ENCODE measurements at regions not wholly inside any gene's neighbourhood (a gene's known extent, or its start where the extent isn't known, plus 50 kb on each side); places are given as distances from the start of the nearest gene placed in this dataset.

- H3K36me3 ChIP-seq = no peaks in the 10 kb centered on the region
Observed at GRCh38 chr11:22567759-22568158, 57.9 kb downstream of the FANCF start.

GRCh38 chr11:22566293-22566692 is 59.3 kb downstream of the FANCF start:
- no peaks in the 10 kb centered on the region for H3K9me3 ChIP-seq
- H3K27me3 ChIP-seq = no peaks in the 10 kb centered on the region
- intact Hi-C loops (cut with DNase I; ENCODE audit: low total_unique reads) = no loop called here
- H3K27ac ChIP-seq = no peak overlapping the region
- TF ChIP-seq POLR2A (IDR thresholded peaks at IDR 0.05) = no peak
- no peak for TF ChIP-seq CTCF (IDR thresholded peaks at IDR 0.05)
- no peaks in the 10 kb centered on the region for H3K4me1 ChIP-seq
- no peak for DNase-seq
- no peak overlapping the region for H3K4me3 ChIP-seq
- no peaks in the 10 kb centered on the region for H3K36me3 ChIP-seq

More at GRCh38 chr11:22567759-22568158, 57.9 kb downstream of the FANCF start:
- TF ChIP-seq POLR2A (IDR thresholded peaks at IDR 0.05) = no peak
- TF ChIP-seq CTCF (IDR thresholded peaks at IDR 0.05) = no peak
- DNase-seq = no peak
- Histone ChIP-seq H3K27ac (no peak overlapping the region), H3K4me3 (no peak overlapping the region), H3K27me3 (no peaks in the 10 kb centered on the region), H3K9me3 (no peaks in the 10 kb centered on the region), H3K4me1 (no peaks in the 10 kb centered on the region)
- intact Hi-C loops (cut with DNase I; ENCODE audit: low total_unique reads) = no loop called here

DNA sequence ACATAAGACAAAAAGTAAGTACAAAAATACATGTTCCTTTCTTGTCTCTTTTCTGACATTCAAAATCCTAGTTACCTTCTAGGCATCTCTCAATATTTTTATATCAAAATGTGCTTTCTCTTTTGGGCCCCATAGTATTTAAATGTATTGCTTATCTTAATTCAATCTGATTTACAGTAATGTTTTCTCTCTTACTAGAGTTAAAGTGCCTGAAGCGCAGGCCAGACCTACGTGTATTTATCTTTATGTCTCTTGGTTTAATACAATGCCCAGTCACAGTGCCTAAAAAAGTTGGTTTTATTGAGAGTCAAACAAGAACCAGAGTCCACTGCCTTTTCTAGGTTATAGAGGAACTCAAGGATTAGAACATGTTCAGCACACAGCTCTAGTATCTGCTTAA is 64.3 kb downstream of the FANCF start:
- no peak overlapping the region for H3K4me3 ChIP-seq
- DNase-seq = no peak
- H3K9me3 ChIP-seq = no peaks in the 10 kb centered on the region
- H3K27me3 ChIP-seq = no peaks in the 10 kb centered on the region
- no peaks in the 10 kb centered on the region for H3K4me1 ChIP-seq
- intact Hi-C loops (cut with DNase I; ENCODE audit: low total_unique reads) = no loop called here
- no peak for TF ChIP-seq CTCF (IDR thresholded peaks at IDR 0.05)
- TF ChIP-seq POLR2A (IDR thresholded peaks at IDR 0.05) = no peak
- no peak overlapping the region for H3K27ac ChIP-seq
- H3K36me3 ChIP-seq = no peaks in the 10 kb centered on the region

DNA sequence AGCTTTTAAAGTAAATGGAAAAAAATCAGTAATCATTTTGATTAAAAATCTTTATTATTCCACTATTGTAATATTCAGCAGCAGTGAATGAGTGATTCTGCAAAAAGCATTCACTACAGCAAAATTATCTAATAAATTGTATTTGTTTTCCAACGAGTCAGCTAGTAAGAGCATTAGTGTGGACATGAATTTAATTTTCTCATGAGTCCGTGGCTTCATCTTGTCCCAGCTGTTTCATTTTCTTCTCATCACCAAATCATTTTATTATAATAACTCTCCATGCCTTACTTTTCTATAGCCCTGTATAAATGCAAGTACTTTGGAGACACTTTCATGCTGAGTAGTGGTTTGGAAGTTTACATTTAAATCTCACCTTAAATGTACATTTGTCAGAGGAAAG is 66.2 kb downstream of the FANCF start:
- Histone ChIP-seq H3K27ac (no peak overlapping the region), H3K27me3 (no peaks in the 10 kb centered on the region), H3K36me3 (no peaks in the 10 kb centered on the region), H3K9me3 (no peaks in the 10 kb centered on the region), H3K4me1 (no peaks in the 10 kb centered on the region), H3K4me3 (no peak overlapping the region)
- DNase-seq = no peak
- intact Hi-C loops (cut with DNase I; ENCODE audit: low total_unique reads) = no loop called here
- TF ChIP-seq POLR2A (IDR thresholded peaks at IDR 0.05) = no peak
- TF ChIP-seq CTCF (IDR thresholded peaks at IDR 0.05) = no peak

DNA sequence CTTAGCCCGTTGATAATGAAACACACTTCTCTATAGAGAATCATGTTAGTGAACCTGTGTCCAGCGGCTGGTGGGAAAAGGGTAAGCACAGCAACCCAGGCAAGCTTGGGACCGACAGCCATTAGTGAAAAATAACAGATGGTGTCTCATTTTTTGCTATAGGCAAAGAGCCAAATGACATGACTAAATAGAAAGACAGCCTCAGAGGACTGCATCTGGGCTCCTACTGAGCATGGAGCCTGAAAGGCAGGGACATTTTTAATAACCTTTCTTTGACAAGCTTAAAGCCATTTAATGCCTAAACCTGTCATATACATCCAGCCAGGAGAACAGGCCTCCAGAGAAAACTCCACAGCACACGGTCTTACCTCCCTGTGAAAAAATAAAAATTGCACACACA is 67.0 kb downstream of the FANCF start:
- TF ChIP-seq POLR2A (IDR thresholded peaks at IDR 0.05) (no peak), CTCF (IDR thresholded peaks at IDR 0.05) (no peak)
- no peak overlapping the region for H3K27ac ChIP-seq
- no peaks in the 10 kb centered on the region for H3K36me3 ChIP-seq
- DNase-seq = no peak
- intact Hi-C loops (cut with DNase I; ENCODE audit: low total_unique reads) = no loop called here
- no peaks in the 10 kb centered on the region for H3K9me3 ChIP-seq
- no peaks in the 10 kb centered on the region for H3K4me1 ChIP-seq
- no peaks in the 10 kb centered on the region for H3K27me3 ChIP-seq
- H3K4me3 ChIP-seq = no peak overlapping the region

All from uterus (tissue), 3 donors.